H1 (cell line): ENCODE measurements at regions not wholly inside any gene's neighbourhood (a gene's known extent, or its start where the extent isn't known, plus 50 kb on each side); places are given as distances from the start of the nearest gene placed in this dataset.

Experiments
- CTCF ChIA-PET: fragments of 300-600 bp; sonication (Branson Sonifier 250); formaldehyde crosslinking; loops from one replicate; lab custom pipeline; 2021; ENCODE audit not compliant: partially characterized antibody; lab: Charles Lee
- POLR2A ChIA-PET: fragments of 300-600 bp; sonication (Branson Sonifier 250); formaldehyde crosslinking; loops from one replicate; lab custom pipeline; 2021; ENCODE audit warnings: inconsistent platforms; ENCODE audit not compliant: partially characterized antibody; lab: Charles Lee
- DNase-seq, 2 experiments: peaks; one replicate each; pipeline versions ENCODE4 v3.0.0 to v3.0.0-alpha.2; 2010 to 2022; ENCODE audit warnings: low spot score in 2 of 2, low read depth in 1 of 2, mixed read lengths in 1 of 2
- FAIRE-seq: peaks from 2 replicates; lab custom pipeline; 2011; peaks lifted over from hg19 to GRCh38; lab: Jason Lieb, UNC
- H2AFZ ChIP-seq: 2 replicates; pipeline ENCODE4 v1.8.1; 2012; ENCODE audit warnings: low read length, inconsistent platforms
- H2AK5ac ChIP-seq: 2 replicates; pipeline ENCODE4 v1.6.1; 2013; ENCODE audit warnings: low read depth, low read length
- H2BK120ac ChIP-seq: replicated peaks from 2 replicates; pipeline ENCODE3; 2013; ENCODE audit warnings: low read depth, low read length, inconsistent platforms
- H2BK12ac ChIP-seq: 2 replicates; pipeline ENCODE4 v1.6.1; 2013; ENCODE audit warnings: low read depth, low read length
- H2BK15ac ChIP-seq: 2 replicates; pipeline ENCODE4 v1.6.1; 2013; ENCODE audit warnings: low read length
- H2BK20ac ChIP-seq: 2 replicates; pipeline ENCODE4 v1.6.1; 2013; ENCODE audit warnings: low read length
- H2BK5ac ChIP-seq: 2 replicates; pipeline ENCODE4 v1.6.1; 2013; ENCODE audit warnings: low read depth, low read length
- H3K14ac ChIP-seq: 2 replicates; pipeline ENCODE4 v1.6.1; 2013; ENCODE audit warnings: inconsistent platforms; ENCODE audit not compliant: insufficient read length
- H3K18ac ChIP-seq: 2 replicates; pipeline ENCODE4 v1.6.1; 2013; ENCODE audit warnings: low read length; ENCODE audit errors: extremely low read depth
- H3K23ac ChIP-seq: 2 replicates; pipeline ENCODE4 v1.6.1; 2013; ENCODE audit warnings: inconsistent platforms; ENCODE audit not compliant: insufficient read length
- H3K23me2 ChIP-seq: 2 replicates; pipeline ENCODE4 v1.6.1; 2013; ENCODE audit warnings: low read depth, low read length
- H3K27ac ChIP-seq: 2 replicates; pipeline ENCODE4 v1.6.1; 2011; ENCODE audit warnings: low read depth, low read length, inconsistent platforms
- H3K27me3 ChIP-seq, 4 experiments: replicated peaks in 1 of 4; 1 replicate in 1 of 4; 2 replicates in 3 of 4; pipeline versions ENCODE4 v1.6.1 to v1.8.1; 2011 to 2013; ENCODE audit warnings: low read length in 3 of 4, mild to moderate bottlenecking in 3 of 4, inconsistent platforms in 2 of 4, mixed read lengths in 2 of 4, moderate library complexity in 1 of 4; ENCODE audit not compliant: control insufficient read depth in 3 of 4, insufficient read depth in 3 of 4; ENCODE audit errors: extremely low read depth in 1 of 4
- H3K36me3 ChIP-seq, 4 experiments: 2 replicates each; pipeline versions ENCODE4 v1.6.1 to v1.8.1; 2011 to 2013; ENCODE audit warnings: mild to moderate bottlenecking in 4 of 4, low read length in 3 of 4, moderate library complexity in 2 of 4, control low read depth in 1 of 4, inconsistent platforms in 1 of 4; ENCODE audit not compliant: insufficient read depth in 4 of 4, control insufficient read depth in 2 of 4
- H3K4ac ChIP-seq: replicated peaks from 2 replicates; pipeline ENCODE3; 2013; ENCODE audit warnings: low read length, low read depth, mixed read lengths, inconsistent platforms; ENCODE audit not compliant: insufficient read length
- H3K4me1 ChIP-seq, 4 experiments: replicated peaks in 1 of 4; 1 replicate in 1 of 4; 2 replicates in 3 of 4; pipeline versions ENCODE4 v1.6.1 to v1.8.1; 2011 to 2013; ENCODE audit warnings: low read length in 3 of 4, inconsistent platforms in 2 of 4, mixed read lengths in 1 of 4; ENCODE audit not compliant: insufficient read depth in 4 of 4, control insufficient read depth in 3 of 4
- H3K4me2 ChIP-seq, 2 experiments: 2 replicates each; pipeline versions ENCODE4 v1.6.1 to v1.8.1; 2011 to 2013; ENCODE audit warnings: low read depth in 2 of 2, low read length in 2 of 2, control low read depth in 1 of 2, inconsistent platforms in 1 of 2, mild to moderate bottlenecking in 1 of 2; ENCODE audit not compliant: insufficient read depth in 1 of 2
- H3K4me3 ChIP-seq, 4 experiments: fragments of 200-600, 300-600 bp in 1 of 4; sonication (generic), shearing (Covaris generic), sonication (Bioruptor Twin) in 1 of 4; 2 replicates each; pipeline versions ENCODE4 v1.5.1 to v1.8.1; 2011 to 2016; ENCODE audit warnings: low read length in 4 of 4, low read depth in 3 of 4, control low read depth in 2 of 4, inconsistent platforms in 2 of 4, mild to moderate bottlenecking in 2 of 4, mixed read lengths in 1 of 4, moderate library complexity in 1 of 4; ENCODE audit not compliant: insufficient read depth in 2 of 4; ENCODE audit errors: extremely low read depth in 1 of 4
- H3K56ac ChIP-seq: replicated peaks from 2 replicates; pipeline ENCODE3; 2013; ENCODE audit warnings: low read depth, mild to moderate bottlenecking, mixed read lengths, low read length, inconsistent platforms; ENCODE audit not compliant: insufficient read length
- H3K79me1 ChIP-seq: 2 replicates; pipeline ENCODE4 v1.6.1; 2013; ENCODE audit warnings: low read depth, low read length, control low read depth
- H3K79me2 ChIP-seq, 2 experiments: 2 replicates each; pipeline versions ENCODE4 v1.6.1 to v1.8.1; 2012 to 2013; ENCODE audit warnings: low read length in 2 of 2, mild to moderate bottlenecking in 2 of 2, inconsistent platforms in 1 of 2; ENCODE audit not compliant: insufficient read depth in 2 of 2, control insufficient read depth in 1 of 2
- H3K9ac ChIP-seq, 4 experiments: replicated peaks in 1 of 4; 1 replicate in 1 of 4; 2 replicates in 3 of 4; pipeline versions ENCODE4 v1.6.1 to v1.8.1; 2011 to 2013; ENCODE audit warnings: low read depth in 3 of 4, low read length in 3 of 4, control low read depth in 2 of 4, mild to moderate bottlenecking in 2 of 4, moderate library complexity in 2 of 4, inconsistent platforms in 1 of 4; ENCODE audit errors: extremely low read depth in 1 of 4
- H3K9me3 ChIP-seq, 2 experiments: 2 replicates each; pipeline versions ENCODE4 v1.6.1 to v1.8.1; 2012 to 2013; ENCODE audit warnings: mild to moderate bottlenecking in 2 of 2, moderate library complexity in 2 of 2, control low read depth in 1 of 2, inconsistent platforms in 1 of 2, low read depth in 1 of 2, low read length in 1 of 2, mixed read lengths in 1 of 2; ENCODE audit not compliant: insufficient read depth in 2 of 2
- H4K20me1 ChIP-seq, 2 experiments: replicated peaks in 1 of 2; 2 replicates each; pipeline versions ENCODE3 to v1.8.1; 2011 to 2013; ENCODE audit warnings: inconsistent platforms in 2 of 2, low read length in 2 of 2, mild to moderate bottlenecking in 1 of 2; ENCODE audit not compliant: insufficient read depth in 2 of 2, control insufficient read depth in 1 of 2
- H4K5ac ChIP-seq: 2 replicates; pipeline ENCODE4 v1.6.1; 2013; ENCODE audit warnings: low read length, low read depth, mixed read lengths, inconsistent platforms; ENCODE audit not compliant: insufficient read length
- H4K8ac ChIP-seq: 2 replicates; pipeline ENCODE4 v1.8.0; 2013; ENCODE audit warnings: mild to moderate bottlenecking, moderate library complexity, low read length, inconsistent platforms; ENCODE audit not compliant: insufficient read depth; ENCODE audit errors: extremely low read depth
- H4K91ac ChIP-seq: replicated peaks from 2 replicates; pipeline ENCODE3; 2013; ENCODE audit warnings: low read length, mixed read lengths, inconsistent platforms; ENCODE audit not compliant: insufficient read length
- RAD21 ChIP-seq, 2 experiments: IDR thresholded peaks in 1 of 2; conservative IDR thresholded peaks in 1 of 2; 2 replicates each; pipeline ENCODE4 v1.6.1; 2011; ENCODE audit warnings: low read depth in 2 of 2, low read length in 2 of 2, improper control_type of control experiment in 1 of 2, inconsistent platforms in 1 of 2, mild to moderate bottlenecking in 1 of 2, moderate library complexity in 1 of 2
- WGBS, 2 experiments: shearing (Covaris generic) in 1 of 2; methylation state at CpG; one replicate each; pipeline versions ENCODE4 v1.1.6 to v1.1.7; 2013 to 2015; ENCODE audit warnings: low lambda C conversion rate in 2 of 2, mixed read lengths in 2 of 2, inconsistent platforms in 1 of 2, low coverage in 1 of 2, missing lambda C conversion rate in 1 of 2; ENCODE audit not compliant: insufficient replicate concordance in 2 of 2, insufficient coverage in 1 of 2, insufficient read length in 1 of 2; ENCODE audit errors: extremely low coverage in 1 of 2, missing lambda C conversion rate in 1 of 2; 5-methylcytosine and 5-hydroxymethylcytosine counted together

DNA sequence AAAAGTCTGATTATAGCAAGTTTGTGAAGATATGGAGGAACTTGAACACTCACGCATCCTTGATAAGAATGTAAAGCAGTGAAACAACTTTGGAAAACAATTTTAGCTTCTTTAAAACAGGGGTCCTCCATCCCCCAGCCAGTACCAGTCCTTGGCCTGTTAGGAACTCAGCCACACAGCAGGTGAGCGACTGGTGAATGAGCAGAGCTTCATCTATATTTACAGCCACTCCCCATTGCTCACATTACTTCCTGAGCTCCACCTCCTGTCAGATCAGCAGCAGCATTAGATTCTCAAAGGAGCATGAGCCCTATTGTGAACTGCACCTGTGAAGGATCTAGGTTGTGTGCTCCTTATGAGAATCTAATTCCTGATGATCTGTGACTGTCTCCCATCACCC, 530.3 kb upstream of the PRKX start:
- ChIA-PET CTCF (interaction anchor here (0.8 kb wide), 1 partner anchor 281 kb away, joined by 3 read pairs; no protein-coding TSS in a partner anchor), POLR2A (no interaction called here)
- Histone ChIP-seq H3K36me3 (no peaks in the 10 kb centered on the region), H2BK5ac (no peak overlapping the region), H3K14ac (no peak overlapping the region), H3K27ac (no peak overlapping the region), H3K23ac (no peak overlapping the region), H3K4ac (no peak overlapping the region), H3K23me2 (no peaks in the 10 kb centered on the region), H3K18ac (no peak overlapping the region), H2AFZ (no peak overlapping the region), H4K8ac (no peak overlapping the region), H4K20me1 (no peaks in the 10 kb centered on the region), H3K27me3 (peaks cover under 1 to 12% (median 9%) of the 10 kb centered on the region in 4 experiments; a peak in 5 of 7 replicates), H2BK12ac (no peak overlapping the region), H4K91ac (no peak overlapping the region), H3K56ac (no peak overlapping the region), H3K4me2 (peak overlapping the region in 1 of 2 experiments; percentile 42; a peak in 1 of 4 replicates), H3K9me3 (no peaks in the 10 kb centered on the region), H3K4me3 (no peak overlapping the region), H2BK20ac (no peak overlapping the region), H3K79me2 (no peaks in the 10 kb centered on the region), H2BK15ac (no peak overlapping the region), H2AK5ac (no peak overlapping the region), H4K5ac (no peak overlapping the region), H3K79me1 (no peaks in the 10 kb centered on the region), H2BK120ac (no peak overlapping the region), H3K9ac (no peak overlapping the region), H3K4me1 (no peaks in the 10 kb centered on the region)
- no peak for DNase-seq
- FAIRE-seq = peak; percentile 71
- 16% methylated on average over 2 of the region's 2 CpGs; no CpG with 5 or more reads in 1 of the 2 experiments for WGBS, 2 experiments
- no peak for TF ChIP-seq RAD21 (IDR thresholded peaks at IDR 0.05 in 1 of 2, conservative IDR thresholded peaks at IDR 0.05 in 1 of 2; ENCODE audit: low read depth in 2 of 2, low read length in 2 of 2)
